ENCODE measurements at regions not wholly inside any gene's neighbourhood (a gene's known extent, or its start where the extent isn't known, plus 50 kb on each side); places are given as distances from the start of the nearest gene placed in this dataset.

DNA sequence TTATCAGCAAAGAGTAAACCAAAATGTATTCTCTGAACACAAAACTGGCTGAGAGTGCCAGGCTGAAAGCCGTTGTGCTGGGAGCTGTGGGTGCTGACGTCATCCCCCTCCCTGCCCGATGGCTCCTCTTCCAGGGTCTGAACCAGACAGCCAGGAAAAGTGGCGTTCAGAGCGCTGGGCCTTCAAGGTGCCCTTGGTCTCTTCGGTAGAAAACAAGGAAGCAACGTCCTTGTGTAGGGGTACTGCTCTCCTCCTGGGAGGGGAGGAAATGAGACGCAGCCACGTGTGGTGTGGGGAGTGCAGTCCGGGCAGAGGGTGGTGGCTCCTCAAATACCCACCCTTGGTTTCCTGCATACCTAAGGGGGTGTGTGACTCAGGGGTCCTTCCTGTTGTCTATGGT lies 394.7 kb downstream of the SEC14L1 start:
- no peak overlapping the region for H3K4me3 ChIP-seq (ENCODE audit: low read length)
- DNase-seq (ENCODE audit: low read depth), result no peak
- TF ChIP-seq, protein P1, sequence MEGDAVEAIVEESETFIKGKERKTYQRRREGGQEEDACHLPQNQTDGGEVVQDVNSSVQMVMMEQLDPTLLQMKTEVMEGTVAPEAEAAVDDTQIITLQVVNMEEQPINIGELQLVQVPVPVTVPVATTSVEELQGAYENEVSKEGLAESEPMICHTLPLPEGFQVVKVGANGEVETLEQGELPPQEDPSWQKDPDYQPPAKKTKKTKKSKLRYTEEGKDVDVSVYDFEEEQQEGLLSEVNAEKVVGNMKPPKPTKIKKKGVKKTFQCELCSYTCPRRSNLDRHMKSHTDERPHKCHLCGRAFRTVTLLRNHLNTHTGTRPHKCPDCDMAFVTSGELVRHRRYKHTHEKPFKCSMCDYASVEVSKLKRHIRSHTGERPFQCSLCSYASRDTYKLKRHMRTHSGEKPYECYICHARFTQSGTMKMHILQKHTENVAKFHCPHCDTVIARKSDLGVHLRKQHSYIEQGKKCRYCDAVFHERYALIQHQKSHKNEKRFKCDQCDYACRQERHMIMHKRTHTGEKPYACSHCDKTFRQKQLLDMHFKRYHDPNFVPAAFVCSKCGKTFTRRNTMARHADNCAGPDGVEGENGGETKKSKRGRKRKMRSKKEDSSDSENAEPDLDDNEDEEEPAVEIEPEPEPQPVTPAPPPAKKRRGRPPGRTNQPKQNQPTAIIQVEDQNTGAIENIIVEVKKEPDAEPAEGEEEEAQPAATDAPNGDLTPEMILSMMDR (conservative IDR thresholded peaks at IDR 0.05; ENCODE audit: low read depth, low read length), result no peak

DNA sequence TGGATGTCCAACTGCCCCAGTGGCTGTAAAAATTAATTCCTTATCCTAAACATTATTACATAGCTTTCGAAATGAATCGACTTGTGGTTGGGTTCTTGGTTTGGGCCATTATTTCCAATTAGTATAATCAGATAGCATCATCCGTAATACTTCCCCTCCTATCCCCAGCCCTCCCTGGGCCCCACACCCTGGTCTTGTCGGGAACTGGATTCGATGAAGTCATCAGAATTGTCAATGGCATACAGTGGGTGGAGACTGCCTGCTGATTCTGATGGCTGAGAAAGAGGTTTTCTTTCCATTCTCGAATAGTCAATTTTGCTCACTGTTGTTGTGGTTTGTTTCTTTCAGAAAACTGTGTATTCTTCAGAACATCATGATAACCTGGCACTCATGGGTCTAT lies 395.1 kb downstream of the SEC14L1 start:
- TF ChIP-seq, protein P1 (conservative IDR thresholded peaks at IDR 0.05; ENCODE audit: low read depth, low read length), result no peak
- no peak for DNase-seq (ENCODE audit: low read depth)
- H3K4me3 ChIP-seq (ENCODE audit: low read length), result no peak overlapping the region

DNA sequence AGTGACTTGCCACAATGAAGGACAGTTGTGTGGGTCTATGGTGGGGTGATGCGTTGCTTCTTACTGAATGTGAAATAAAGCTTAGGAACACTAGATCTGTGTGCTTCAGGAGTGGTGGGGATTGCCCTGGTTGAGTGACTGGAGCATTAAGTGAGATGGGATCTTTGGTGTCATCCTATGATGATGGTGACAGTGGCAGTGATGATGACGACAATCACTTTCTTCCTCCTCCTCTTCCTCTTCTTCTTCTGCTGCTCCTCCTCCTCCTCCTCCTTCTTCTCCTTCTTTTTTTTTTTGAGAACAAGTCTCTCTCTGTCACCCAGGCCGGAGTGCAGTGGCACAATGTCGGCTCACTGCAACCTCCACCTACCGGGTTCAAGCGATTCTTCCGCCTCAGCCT lies 396.8 kb downstream of the SEC14L1 start:
- no peak overlapping the region for H3K4me3 ChIP-seq (ENCODE audit: low read length)
- no peak for DNase-seq (ENCODE audit: low read depth)
- TF ChIP-seq, protein P1 (conservative IDR thresholded peaks at IDR 0.05; ENCODE audit: low read depth, low read length), result no peak

DNA sequence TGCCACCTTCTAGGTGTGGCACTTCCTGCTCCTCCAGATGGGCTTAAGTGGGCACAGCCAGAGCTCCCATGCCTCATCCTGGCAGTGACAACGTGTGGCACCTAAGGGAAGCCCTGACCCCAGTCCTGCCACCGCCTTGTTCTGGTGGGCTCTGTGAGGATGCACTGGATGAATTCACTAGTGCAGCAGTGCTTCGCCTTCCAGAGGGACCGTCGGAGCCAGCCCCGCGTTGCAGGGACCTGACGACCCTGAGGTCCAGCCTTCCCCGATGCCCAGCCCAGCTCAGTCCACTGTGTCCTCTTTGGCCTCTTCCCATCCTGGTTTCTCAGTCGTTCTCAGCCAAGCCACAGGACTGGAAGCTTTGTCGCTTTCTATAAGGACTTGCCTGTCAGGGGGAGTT lies 399.8 kb downstream of the SEC14L1 start:
- DNase-seq (ENCODE audit: low read depth), result no peak
- no peak overlapping the region for H3K4me3 ChIP-seq (ENCODE audit: low read length)
- TF ChIP-seq, protein P1 (conservative IDR thresholded peaks at IDR 0.05; ENCODE audit: low read depth, low read length), result no peak

DNA sequence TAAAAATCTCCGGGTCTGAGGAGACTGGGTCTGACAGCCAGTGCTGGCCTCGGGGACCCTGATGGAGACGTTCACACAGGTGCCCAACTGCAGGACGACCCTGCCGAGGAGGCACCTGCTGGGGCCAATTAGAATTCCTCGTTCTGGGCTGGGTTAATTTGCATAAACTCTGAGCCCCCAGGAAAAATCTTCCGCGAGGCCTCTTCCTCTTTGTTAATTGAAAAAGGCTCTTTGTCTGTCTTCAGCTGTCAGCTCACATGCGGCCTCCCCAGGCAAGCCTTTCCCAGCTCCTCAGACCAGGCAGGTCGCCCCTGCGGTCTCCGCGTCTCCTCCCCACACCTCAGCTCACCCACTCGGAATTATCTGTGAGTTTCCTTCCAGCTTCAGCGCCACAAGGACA lies 400.2 kb downstream of the SEC14L1 start:
- TF ChIP-seq, protein P1 (conservative IDR thresholded peaks at IDR 0.05; ENCODE audit: low read depth, low read length), result no peak
- no peak for DNase-seq (ENCODE audit: low read depth)
- no peak overlapping the region for H3K4me3 ChIP-seq (ENCODE audit: low read length)

DNA sequence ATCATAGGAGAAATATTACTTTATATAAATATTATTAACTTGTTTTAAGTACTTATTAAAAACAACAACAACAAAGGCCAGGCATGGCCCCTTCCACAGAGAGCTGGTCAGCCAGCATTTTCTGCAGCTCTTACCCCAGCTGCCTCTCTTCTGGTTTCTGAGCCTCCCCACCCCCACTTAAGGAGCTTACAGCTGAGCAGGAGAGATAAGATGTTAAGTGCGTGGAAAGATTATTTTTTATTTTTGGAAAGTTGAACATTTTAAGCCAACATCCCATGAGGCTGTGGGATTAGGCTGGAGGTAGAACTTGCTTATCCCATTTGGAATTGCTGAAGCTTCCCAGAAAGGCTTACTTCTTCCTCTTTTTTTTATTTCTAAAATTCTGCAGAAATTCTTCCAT lies 401.2 kb downstream of the SEC14L1 start:
- no peak overlapping the region for H3K4me3 ChIP-seq (ENCODE audit: low read length)
- TF ChIP-seq, protein P1 (conservative IDR thresholded peaks at IDR 0.05; ENCODE audit: low read depth, low read length), result no peak
- no peak for DNase-seq (ENCODE audit: low read depth)

DNA sequence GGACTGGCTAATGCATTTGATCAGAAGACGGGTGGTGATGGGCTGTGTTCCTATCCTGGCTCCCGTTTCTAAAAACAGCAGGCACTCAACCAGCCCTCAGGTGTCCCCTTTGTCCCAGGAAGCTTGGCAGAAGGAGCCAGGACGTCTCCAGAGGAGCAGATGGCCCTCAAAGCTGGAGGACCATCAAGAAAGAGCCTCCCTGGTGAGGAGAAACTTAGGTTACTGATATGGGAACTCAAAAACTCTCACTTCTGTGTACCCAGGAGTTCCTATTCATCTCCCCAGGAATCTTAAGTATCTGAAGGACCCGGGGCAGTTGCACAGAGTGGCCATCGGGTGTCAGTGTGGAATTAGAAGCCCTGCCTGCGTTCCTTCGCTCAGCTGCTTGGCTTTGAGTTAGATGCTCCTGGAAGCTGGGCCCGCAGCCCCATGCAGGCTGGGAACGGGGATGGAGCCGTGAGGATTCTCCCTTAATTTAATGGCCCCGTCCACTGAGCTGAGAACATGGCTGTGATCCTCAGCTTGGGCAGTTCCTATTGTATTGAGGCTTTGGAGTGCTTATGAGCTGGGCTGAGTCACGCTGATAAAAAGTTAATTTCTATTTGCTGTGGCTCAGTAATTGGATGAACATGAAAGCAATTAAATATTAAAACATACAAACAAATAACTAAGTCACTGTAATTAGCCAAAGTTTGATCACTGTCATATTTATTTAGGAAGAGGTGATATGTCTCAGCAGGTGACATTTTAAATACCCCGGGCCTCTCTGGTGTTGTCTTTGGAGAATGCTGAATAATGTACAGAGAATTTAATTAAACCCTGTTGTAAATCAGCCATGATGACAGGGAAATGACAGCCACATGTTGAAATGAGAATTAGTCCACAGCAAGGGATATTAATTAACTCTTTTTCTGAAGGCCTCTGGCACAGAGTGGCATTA lies 402.1 kb downstream of the SEC14L1 start:
- TF ChIP-seq, protein P1 (conservative IDR thresholded peaks at IDR 0.05; ENCODE audit: low read depth, low read length), result peak; percentile 97
- DNase-seq (ENCODE audit: low read depth), result peak; percentile 30
- H3K4me3 ChIP-seq (ENCODE audit: low read length), result no peak overlapping the region
